Astrocyte (in vitro differentiated cells and primary cell): ENCODE measurements at regions not wholly inside any gene's neighbourhood (a gene's known extent, or its start where the extent isn't known, plus 50 kb on each side); places are given as distances from the start of the nearest gene placed in this dataset.

Source experiments
- DNase-seq: peaks from one replicate; pipeline ENCODE4 v3.0.0-alpha.2; 2010; ENCODE audit warnings: low read depth
- FAIRE-seq: peaks from 2 replicates; lab custom pipeline; 2011; peaks lifted over from hg19 to GRCh38; lab: Jason Lieb, UNC
- H2AFZ ChIP-seq: 2 replicates; pipeline ENCODE4 v1.6.0; 2012; ENCODE audit warnings: low read depth, low read length, inconsistent platforms
- H3K27ac ChIP-seq: 2 replicates; pipeline ENCODE4 v1.5.1; 2011; ENCODE audit warnings: low read depth, low read length, inconsistent platforms
- H3K27me3 ChIP-seq: 2 replicates; pipeline ENCODE4 v1.6.0; 2011; ENCODE audit warnings: low read length, inconsistent platforms; ENCODE audit not compliant: insufficient read depth
- H3K36me3 ChIP-seq: 2 replicates; pipeline ENCODE4 v1.5.1; 2011; ENCODE audit warnings: low read length, inconsistent platforms; ENCODE audit not compliant: insufficient read depth
- H3K4me1 ChIP-seq: 2 replicates; pipeline ENCODE4 v1.5.1; 2011; ENCODE audit warnings: low read length, inconsistent platforms; ENCODE audit not compliant: insufficient read depth
- H3K4me2 ChIP-seq: 2 replicates; pipeline ENCODE4 v1.6.0; 2012; ENCODE audit warnings: low read length, inconsistent platforms
- H3K4me3 ChIP-seq: 2 replicates; pipeline ENCODE4 v1.5.1; 2011; ENCODE audit warnings: low read depth, mild to moderate bottlenecking, low read length, inconsistent platforms; ENCODE audit not compliant: insufficient read depth
- H3K79me2 ChIP-seq: 2 replicates; pipeline ENCODE4 v1.6.0; 2012; ENCODE audit warnings: mild to moderate bottlenecking, low read length, inconsistent platforms; ENCODE audit not compliant: insufficient read depth
- H3K9ac ChIP-seq: 2 replicates; pipeline ENCODE4 v1.6.0; 2012; ENCODE audit warnings: mild to moderate bottlenecking, low read length, inconsistent platforms
- H3K9me3 ChIP-seq: 2 replicates; pipeline ENCODE4 v1.5.1; 2012; ENCODE audit warnings: low read depth, mild to moderate bottlenecking, low read length, inconsistent platforms; ENCODE audit not compliant: insufficient read depth
- H4K20me1 ChIP-seq: 2 replicates; pipeline ENCODE4 v1.6.0; 2012; ENCODE audit warnings: low read length, inconsistent platforms; ENCODE audit not compliant: insufficient read depth
- H3K27ac Mint-ChIP-seq: one replicate; pipeline ENCODE4 v1.8.0; 2021; ENCODE audit warnings: mild to moderate bottlenecking, mixed read lengths; ENCODE audit not compliant: unreplicated experiment
- H3K27me3 Mint-ChIP-seq: one replicate; pipeline ENCODE4 v1.8.0; 2021; ENCODE audit warnings: low read depth, mixed read lengths; ENCODE audit not compliant: unreplicated experiment
- H3K36me3 Mint-ChIP-seq: one replicate; pipeline ENCODE4 v1.8.0; 2021; ENCODE audit warnings: low read depth, mixed read lengths; ENCODE audit not compliant: unreplicated experiment
- H3K4me1 Mint-ChIP-seq: one replicate; pipeline ENCODE4 v1.8.0; 2021; ENCODE audit warnings: low read depth, mixed read lengths; ENCODE audit not compliant: unreplicated experiment
- H3K4me3 Mint-ChIP-seq: one replicate; pipeline ENCODE4 v1.8.0; 2021; ENCODE audit warnings: mild to moderate bottlenecking, moderate library complexity, mixed read lengths; ENCODE audit not compliant: unreplicated experiment
- H3K9me3 Mint-ChIP-seq: one replicate; pipeline ENCODE4 v1.8.0; 2021; ENCODE audit warnings: mild to moderate bottlenecking, mixed read lengths; ENCODE audit not compliant: unreplicated experiment
- EZH2 ChIP-seq: IDR thresholded peaks from 2 replicates; pipeline ENCODE4 v1.6.1; 2012; ENCODE audit warnings: mild to moderate bottlenecking, low read length, inconsistent platforms; ENCODE audit not compliant: insufficient read depth
- TF ChIP-seq, protein P1 (sequence below): IDR thresholded peaks from 2 replicates; pipeline ENCODE4 v1.5.1; 2011; ENCODE audit warnings: low read depth, mild to moderate bottlenecking, inconsistent platforms, low read length, moderate library complexity; ENCODE audit not compliant: insufficient read depth

GRCh38 chr16:59370717-59371116, 636.6 kb upstream of the GOT2 start:
- peaks cover 3% of the 10 kb centered on the region for H3K27me3 Mint-ChIP-seq
- Histone ChIP-seq H3K4me2 (no peak overlapping the region), H3K4me3 (no peak overlapping the region), H3K9ac (no peak overlapping the region), H3K4me1 (no peaks in the 10 kb centered on the region), H2AFZ (no peak overlapping the region), H3K27ac (no peak overlapping the region), H4K20me1 (no peaks in the 10 kb centered on the region), H3K36me3 (no peaks in the 10 kb centered on the region), H3K27me3 (no peaks in the 10 kb centered on the region), H3K9me3 (no peaks in the 10 kb centered on the region), H3K79me2 (no peaks in the 10 kb centered on the region)
- H3K4me3 Mint-ChIP-seq = no peak overlapping the region
- no peak overlapping the region for H3K27ac Mint-ChIP-seq
- no peaks in the 10 kb centered on the region for H3K4me1 Mint-ChIP-seq
- TF ChIP-seq, protein P1, sequence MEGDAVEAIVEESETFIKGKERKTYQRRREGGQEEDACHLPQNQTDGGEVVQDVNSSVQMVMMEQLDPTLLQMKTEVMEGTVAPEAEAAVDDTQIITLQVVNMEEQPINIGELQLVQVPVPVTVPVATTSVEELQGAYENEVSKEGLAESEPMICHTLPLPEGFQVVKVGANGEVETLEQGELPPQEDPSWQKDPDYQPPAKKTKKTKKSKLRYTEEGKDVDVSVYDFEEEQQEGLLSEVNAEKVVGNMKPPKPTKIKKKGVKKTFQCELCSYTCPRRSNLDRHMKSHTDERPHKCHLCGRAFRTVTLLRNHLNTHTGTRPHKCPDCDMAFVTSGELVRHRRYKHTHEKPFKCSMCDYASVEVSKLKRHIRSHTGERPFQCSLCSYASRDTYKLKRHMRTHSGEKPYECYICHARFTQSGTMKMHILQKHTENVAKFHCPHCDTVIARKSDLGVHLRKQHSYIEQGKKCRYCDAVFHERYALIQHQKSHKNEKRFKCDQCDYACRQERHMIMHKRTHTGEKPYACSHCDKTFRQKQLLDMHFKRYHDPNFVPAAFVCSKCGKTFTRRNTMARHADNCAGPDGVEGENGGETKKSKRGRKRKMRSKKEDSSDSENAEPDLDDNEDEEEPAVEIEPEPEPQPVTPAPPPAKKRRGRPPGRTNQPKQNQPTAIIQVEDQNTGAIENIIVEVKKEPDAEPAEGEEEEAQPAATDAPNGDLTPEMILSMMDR = no peak
- TF ChIP-seq EZH2 = no peak
- no peaks in the 10 kb centered on the region for H3K36me3 Mint-ChIP-seq
- FAIRE-seq = no peak
- no peak for DNase-seq
- H3K9me3 Mint-ChIP-seq = peaks cover 6% of the 10 kb centered on the region

DNA sequence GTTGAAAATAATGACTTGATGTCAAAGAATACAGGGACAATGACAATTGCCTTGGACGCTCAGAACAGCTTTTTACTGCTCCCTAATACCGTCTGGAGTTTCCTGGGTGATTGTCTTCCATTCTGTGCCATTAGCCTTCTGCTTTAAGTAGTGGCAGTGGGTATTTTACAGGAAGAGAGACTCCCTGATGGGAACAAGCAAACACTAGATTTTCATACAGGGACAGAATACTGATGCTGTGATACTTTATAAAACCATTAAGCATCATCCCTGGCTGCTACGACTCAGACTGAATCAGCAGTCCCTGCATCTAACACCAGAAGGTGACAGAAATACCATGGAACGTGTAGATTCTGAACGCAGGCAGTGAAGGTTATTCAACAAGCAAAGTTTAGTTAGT, 635.4 kb upstream of the GOT2 start:
- H3K36me3 ChIP-seq = no peaks in the 10 kb centered on the region

DNA sequence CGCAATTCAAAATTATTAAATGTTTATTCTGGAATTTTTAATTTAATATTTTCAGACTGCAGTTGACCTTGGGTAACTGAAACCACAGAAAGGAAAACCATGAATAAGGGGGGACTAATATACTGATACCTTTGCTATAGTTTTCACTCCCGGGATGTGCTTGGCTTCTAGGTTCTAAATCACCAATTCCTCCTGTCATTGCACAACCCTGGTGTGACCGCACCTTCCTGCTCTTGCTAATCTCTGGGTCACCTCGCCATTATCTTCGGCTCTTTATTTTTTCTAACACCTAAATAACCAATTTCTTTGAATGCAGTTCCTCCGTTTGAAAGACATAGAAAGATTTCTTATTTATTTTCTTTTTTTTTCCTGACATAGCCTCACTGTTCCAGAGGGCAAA, 634.5 kb upstream of the GOT2 start:
- H3K9me3 ChIP-seq = no peaks in the 10 kb centered on the region
- no peaks in the 10 kb centered on the region for H3K4me1 ChIP-seq
- H3K4me3 ChIP-seq = no peak overlapping the region
- TF ChIP-seq, protein P1 = no peak
- no peak for TF ChIP-seq EZH2
- FAIRE-seq (no peak), DNase-seq (no peak)
- Mint-ChIP-seq H3K27me3 (peaks cover 4% of the 10 kb centered on the region), H3K36me3 (no peaks in the 10 kb centered on the region), H3K4me3 (no peak overlapping the region), H3K9me3 (peaks cover 7% of the 10 kb centered on the region), H3K27ac (no peak overlapping the region), H3K4me1 (no peaks in the 10 kb centered on the region)
- H4K20me1 ChIP-seq = no peaks in the 10 kb centered on the region
- H3K27me3 ChIP-seq = no peaks in the 10 kb centered on the region
- H3K4me2 ChIP-seq = no peak overlapping the region
- no peaks in the 10 kb centered on the region for H3K36me3 ChIP-seq
- H2AFZ ChIP-seq = no peak overlapping the region
- no peak overlapping the region for H3K9ac ChIP-seq
- H3K79me2 ChIP-seq = no peaks in the 10 kb centered on the region
- no peak overlapping the region for H3K27ac ChIP-seq

More for the DNA sequence above, 635.4 kb upstream of the GOT2 start:
- FAIRE-seq = no peak
- Histone ChIP-seq H3K9ac (no peak overlapping the region), H3K4me3 (no peak overlapping the region), H2AFZ (no peak overlapping the region), H3K4me1 (no peaks in the 10 kb centered on the region), H4K20me1 (no peaks in the 10 kb centered on the region), H3K27ac (no peak overlapping the region), H3K27me3 (no peaks in the 10 kb centered on the region), H3K9me3 (no peaks in the 10 kb centered on the region), H3K79me2 (no peaks in the 10 kb centered on the region), H3K4me2 (no peak overlapping the region)
- TF ChIP-seq, protein P1 = no peak
- no peak for TF ChIP-seq EZH2
- H3K4me1 Mint-ChIP-seq = no peaks in the 10 kb centered on the region
- no peak overlapping the region for H3K27ac Mint-ChIP-seq
- no peak overlapping the region for H3K4me3 Mint-ChIP-seq
- H3K36me3 Mint-ChIP-seq = no peaks in the 10 kb centered on the region
- H3K27me3 Mint-ChIP-seq = peaks cover 4% of the 10 kb centered on the region
- peaks cover 7% of the 10 kb centered on the region for H3K9me3 Mint-ChIP-seq
- no peak for DNase-seq
